Fibroblast of villous mesenchyme (primary cell): ENCODE measurements at regions not wholly inside any gene's neighbourhood (a gene's known extent, or its start where the extent isn't known, plus 50 kb on each side); places are given as distances from the start of the nearest gene placed in this dataset.

ENCODE experiments used
- DNase-seq: peaks from one replicate; pipeline ENCODE4 v3.0.0-alpha.2; 2010; ENCODE audit warnings: low read depth
- H3K4me3 ChIP-seq: 2 replicates; pipeline ENCODE4 v1.5.1; 2011; ENCODE audit warnings: low read depth, mild to moderate bottlenecking, low read length
- CTCF ChIP-seq: IDR thresholded peaks from 2 replicates; pipeline ENCODE4 v1.5.1; 2012; ENCODE audit warnings: low read depth, mild to moderate bottlenecking, low read length; ENCODE audit not compliant: insufficient read depth

- no peak for TF ChIP-seq CTCF
- no peak for DNase-seq
- H3K4me3 ChIP-seq = no peak overlapping the region
Measured at GRCh38 chr5:145558288-145558687, 276.9 kb downstream of the PRELID2 start.

- no peak for DNase-seq
- no peak overlapping the region for H3K4me3 ChIP-seq
- TF ChIP-seq CTCF = no peak
Measured at GRCh38 chr5:145557345-145557744, 277.8 kb downstream of the PRELID2 start.

- TF ChIP-seq CTCF = no peak
- no peak overlapping the region for H3K4me3 ChIP-seq
- peak; percentile 7 for DNase-seq
Measured at GRCh38 chr5:145554399-145554798, 280.7 kb downstream of the PRELID2 start.

- no peak for DNase-seq
- TF ChIP-seq CTCF = no peak
- no peak overlapping the region for H3K4me3 ChIP-seq
Measured at GRCh38 chr5:145553177-145553576, 282.0 kb downstream of the PRELID2 start.

- TF ChIP-seq CTCF = no peak
- H3K4me3 ChIP-seq = no peak overlapping the region
Measured at GRCh38 chr5:145551714-145552113, 283.4 kb downstream of the PRELID2 start.

GRCh38 chr5:145548097-145548496 lies 287.0 kb downstream of the PRELID2 start:
- TF ChIP-seq CTCF = no peak
- no peak for DNase-seq
- no peak overlapping the region for H3K4me3 ChIP-seq

More at GRCh38 chr5:145551714-145552113, 283.4 kb downstream of the PRELID2 start:
- no peak for DNase-seq

- DNase-seq = no peak
- TF ChIP-seq CTCF = no peak
- H3K4me3 ChIP-seq = no peak overlapping the region
Measured at GRCh38 chr5:145544401-145544800, 290.7 kb downstream of the PRELID2 start.
